Pulmonary artery endothelial cell (primary cell): ENCODE measurements at regions not wholly inside any gene's neighbourhood (a gene's known extent, or its start where the extent isn't known, plus 50 kb on each side); places are given as distances from the start of the nearest gene placed in this dataset.
"Not testable (repeated sequence)": the region's sequence is repeated elsewhere in the genome, so short reads cannot be mapped to it uniquely, and the experiment has no call there.

Source experiments
- DNase-seq: peaks from one replicate; pipeline ENCODE4 v3.0.0-alpha.2; 2011; ENCODE audit warnings: low read depth, low spot score

- DNase-seq, result no peak
Measured at GRCh38 chr11:29485641-29486040, 531.2 kb downstream of the KCNA4 start.

GRCh38 chr11:29484548-29484947 is 532.3 kb downstream of the KCNA4 start:
- DNase-seq, result no peak

- DNase-seq, result no peak
Measured at GRCh38 chr11:29483831-29484230, 533.0 kb downstream of the KCNA4 start.

- no peak for DNase-seq
Measured at GRCh38 chr11:29482510-29482909, 534.3 kb downstream of the KCNA4 start.

- DNase-seq, result no peak
Measured at GRCh38 chr11:29481738-29482137, 535.1 kb downstream of the KCNA4 start.

GRCh38 chr11:29480981-29481380 is 535.8 kb downstream of the KCNA4 start:
- no peak for DNase-seq

GRCh38 chr11:29458252-29458651 is 558.6 kb downstream of the KCNA4 start:
- DNase-seq, result no peak

- DNase-seq, result peak; percentile 76
Measured at GRCh38 chr11:29452146-29452545, 564.7 kb downstream of the KCNA4 start.

- no peak for DNase-seq
Measured at GRCh38 chr11:29449281-29450074, 567.4 kb downstream of the KCNA4 start.

GRCh38 chr11:29448246-29448877 is 568.5 kb downstream of the KCNA4 start:
- no peak for DNase-seq

GRCh38 chr11:29447821-29448220 is 569.0 kb downstream of the KCNA4 start:
- DNase-seq, result no peak

GRCh38 chr11:29446132-29446531 is 570.7 kb downstream of the KCNA4 start:
- no peak for DNase-seq

- not testable (repeated sequence) for DNase-seq
Measured at GRCh38 chr11:29445191-29445590, 571.6 kb downstream of the KCNA4 start.

GRCh38 chr11:29438815-29439214 is 578.0 kb downstream of the KCNA4 start:
- no peak for DNase-seq

- DNase-seq, result no peak
Measured at GRCh38 chr11:29435421-29435820, 581.4 kb downstream of the KCNA4 start.

- DNase-seq, result no peak
Measured at GRCh38 chr11:29432719-29433325, 584.0 kb downstream of the KCNA4 start.

- no peak for DNase-seq
Measured at GRCh38 chr11:29405305-29405704, 611.5 kb downstream of the KCNA4 start.

- no peak for DNase-seq
Measured at GRCh38 chr11:29395555-29396072, 621.2 kb downstream of the KCNA4 start.

GRCh38 chr11:29389793-29390192 is 627.0 kb downstream of the KCNA4 start:
- no peak for DNase-seq

GRCh38 chr11:29373725-29374124 is 643.1 kb downstream of the KCNA4 start:
- no peak for DNase-seq

- no peak for DNase-seq
Measured at GRCh38 chr11:29368126-29368525, 648.7 kb downstream of the KCNA4 start.

GRCh38 chr11:29364006-29364405 is 652.8 kb downstream of the KCNA4 start:
- DNase-seq, result no peak
